DND-41 (cell line): ENCODE measurements at regions not wholly inside any gene's neighbourhood (a gene's known extent, or its start where the extent isn't known, plus 50 kb on each side); places are given as distances from the start of the nearest gene placed in this dataset.

Source experiments
- EZH2 ChIP-seq: IDR thresholded peaks from 3 replicates; pipeline ENCODE4 v1.6.1; 2012; ENCODE audit warnings: borderline replicate concordance, low read depth, mild to moderate bottlenecking, moderate library complexity, low read length, inconsistent platforms; ENCODE audit not compliant: severe bottlenecking
- TF ChIP-seq, protein P1 (sequence below): IDR thresholded peaks from 2 replicates; pipeline ENCODE4 v1.5.1; 2012; ENCODE audit warnings: borderline replicate concordance, low read length, moderate library complexity, mild to moderate bottlenecking; ENCODE audit not compliant: poor library complexity, severe bottlenecking; ENCODE audit errors: extremely low read depth

DNA sequence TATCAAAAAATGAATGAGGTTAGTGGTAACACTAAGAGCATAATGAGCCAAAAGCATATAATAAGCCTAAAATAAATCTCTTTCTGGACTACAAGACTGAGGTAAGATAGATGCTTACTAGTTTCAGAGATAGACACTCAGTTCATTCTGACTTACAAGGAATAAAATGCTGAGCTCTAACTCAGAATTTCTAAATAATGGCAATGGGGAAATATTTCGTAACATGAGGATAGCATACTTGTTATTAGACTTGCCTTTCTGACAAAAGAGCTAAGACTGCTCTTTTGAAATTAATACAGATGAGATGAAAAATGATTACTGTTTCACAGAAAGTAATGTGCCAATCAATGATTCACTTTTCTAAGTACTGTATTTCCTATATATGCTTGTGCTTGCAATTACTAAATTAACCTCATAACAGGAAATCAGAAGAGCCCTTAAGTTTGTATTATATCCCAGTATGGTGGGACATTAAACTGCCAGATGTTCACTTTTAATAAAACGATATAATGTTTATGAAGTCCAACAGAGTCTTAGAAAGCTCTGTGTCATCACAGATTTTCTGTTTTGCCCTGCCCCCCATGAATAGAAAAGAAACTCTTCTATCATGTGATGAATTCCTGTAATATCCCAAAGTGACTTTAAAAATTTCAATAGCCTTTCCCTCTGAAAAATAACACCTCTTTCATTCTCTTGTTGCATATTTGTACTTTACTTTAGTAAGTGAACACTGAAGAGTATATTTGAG, 2771.0 kb upstream of the PCDH20 start:
- TF ChIP-seq, protein P1, sequence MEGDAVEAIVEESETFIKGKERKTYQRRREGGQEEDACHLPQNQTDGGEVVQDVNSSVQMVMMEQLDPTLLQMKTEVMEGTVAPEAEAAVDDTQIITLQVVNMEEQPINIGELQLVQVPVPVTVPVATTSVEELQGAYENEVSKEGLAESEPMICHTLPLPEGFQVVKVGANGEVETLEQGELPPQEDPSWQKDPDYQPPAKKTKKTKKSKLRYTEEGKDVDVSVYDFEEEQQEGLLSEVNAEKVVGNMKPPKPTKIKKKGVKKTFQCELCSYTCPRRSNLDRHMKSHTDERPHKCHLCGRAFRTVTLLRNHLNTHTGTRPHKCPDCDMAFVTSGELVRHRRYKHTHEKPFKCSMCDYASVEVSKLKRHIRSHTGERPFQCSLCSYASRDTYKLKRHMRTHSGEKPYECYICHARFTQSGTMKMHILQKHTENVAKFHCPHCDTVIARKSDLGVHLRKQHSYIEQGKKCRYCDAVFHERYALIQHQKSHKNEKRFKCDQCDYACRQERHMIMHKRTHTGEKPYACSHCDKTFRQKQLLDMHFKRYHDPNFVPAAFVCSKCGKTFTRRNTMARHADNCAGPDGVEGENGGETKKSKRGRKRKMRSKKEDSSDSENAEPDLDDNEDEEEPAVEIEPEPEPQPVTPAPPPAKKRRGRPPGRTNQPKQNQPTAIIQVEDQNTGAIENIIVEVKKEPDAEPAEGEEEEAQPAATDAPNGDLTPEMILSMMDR, result no peak
- no peak for TF ChIP-seq EZH2
